ENCODE measurements at regions not wholly inside any gene's neighbourhood (a gene's known extent, or its start where the extent isn't known, plus 50 kb on each side); places are given as distances from the start of the nearest gene placed in this dataset.

DNA sequence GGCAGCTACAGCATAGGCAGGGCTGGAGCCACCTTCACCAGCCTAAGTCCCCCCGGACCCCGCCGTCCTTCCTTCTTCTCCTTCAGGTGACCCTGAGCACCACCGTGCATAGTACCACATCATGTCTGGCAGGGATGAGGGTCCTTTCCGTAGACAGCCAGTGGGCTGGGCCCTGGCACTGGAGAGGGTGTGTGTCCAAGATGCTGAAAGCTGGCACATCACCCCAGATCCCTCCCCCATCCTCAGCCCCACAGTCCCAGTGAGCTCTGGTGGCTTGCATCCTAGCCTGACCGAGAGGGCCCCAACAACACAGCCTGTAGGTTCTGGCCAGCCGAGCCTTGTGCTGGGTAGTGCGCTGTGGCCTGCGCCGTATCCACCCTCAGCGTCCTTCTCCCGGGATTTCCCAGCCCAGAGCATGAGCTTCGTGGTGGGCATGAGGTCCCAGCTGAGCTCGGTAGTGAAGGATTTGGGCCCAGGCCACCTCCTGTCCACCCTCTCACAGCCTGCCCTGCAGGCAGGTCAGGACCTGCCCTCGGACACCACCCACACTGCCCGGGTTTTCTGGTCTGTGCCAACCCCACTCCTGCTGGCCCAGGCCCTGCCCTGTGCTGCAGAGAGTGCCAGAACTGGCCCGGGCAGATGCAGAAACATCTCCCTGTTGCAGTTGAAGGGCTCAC lies 1124.3 kb downstream of the BRD1 start:
- no peaks in the 10 kb centered on the region for H3K27me3 ChIP-seq (ENCODE audit: insufficient read depth, low read length)
- no peak overlapping the region for H3K9ac ChIP-seq (ENCODE audit: low read depth, low read length)
- H3K4me1 ChIP-seq (ENCODE audit: insufficient read depth, low read length), result no peaks in the 10 kb centered on the region
- H3K9me3 ChIP-seq (ENCODE audit: insufficient read depth, low read depth, low read length), result no peaks in the 10 kb centered on the region
- no peak overlapping the region for H3K27ac ChIP-seq (ENCODE audit: low read length)
- H3K36me3 ChIP-seq (ENCODE audit: insufficient read depth, low read depth, low read length), result no peaks in the 10 kb centered on the region
- no peak overlapping the region for H3K4me3 ChIP-seq (ENCODE audit: low read length)

DNA sequence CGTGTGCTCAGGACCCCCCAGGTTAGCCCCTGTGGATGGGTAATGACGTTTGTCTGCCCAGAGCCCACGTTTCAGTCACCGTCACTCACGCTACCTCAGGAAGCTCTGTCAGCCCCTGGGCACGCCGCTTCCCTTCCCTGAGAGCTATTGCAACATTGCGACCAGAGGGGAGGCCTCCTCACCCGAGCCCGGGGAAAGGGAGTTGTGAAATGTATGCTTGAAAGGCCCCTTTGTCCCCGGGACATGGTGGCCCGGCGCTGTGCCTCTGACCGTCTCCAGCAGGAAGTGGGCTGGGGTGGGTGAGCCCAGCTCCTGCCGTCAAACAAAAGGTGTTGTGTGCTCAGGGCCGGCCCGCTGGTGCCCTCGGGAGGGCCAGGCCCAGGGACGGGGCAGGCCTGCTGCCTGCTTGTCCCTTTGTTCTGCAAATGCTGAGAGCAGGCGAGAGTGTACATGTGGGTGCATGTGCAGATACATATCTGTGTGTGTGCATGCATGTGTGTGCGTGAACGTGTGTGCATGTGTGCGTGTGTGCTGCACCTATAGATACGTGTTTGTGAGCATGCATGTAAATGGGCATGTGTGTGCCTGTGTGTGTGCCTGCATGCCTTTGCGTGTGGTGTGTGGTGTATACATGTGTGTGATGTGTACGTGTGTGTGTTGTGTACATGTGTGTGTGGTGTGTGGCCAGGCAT lies 1125.0 kb downstream of the BRD1 start:
- no peaks in the 10 kb centered on the region for H3K27me3 ChIP-seq (ENCODE audit: insufficient read depth, low read length)
- H3K4me3 ChIP-seq (ENCODE audit: low read length), result no peak overlapping the region
- H3K36me3 ChIP-seq (ENCODE audit: insufficient read depth, low read depth, low read length), result no peaks in the 10 kb centered on the region
- H3K27ac ChIP-seq (ENCODE audit: low read length), result no peak overlapping the region
- no peaks in the 10 kb centered on the region for H3K4me1 ChIP-seq (ENCODE audit: insufficient read depth, low read length)
- H3K9ac ChIP-seq (ENCODE audit: low read depth, low read length), result peak overlapping the region; percentile 45; the same call in 1 of the 2 replicates
- no peaks in the 10 kb centered on the region for H3K9me3 ChIP-seq (ENCODE audit: insufficient read depth, low read depth, low read length)

DNA sequence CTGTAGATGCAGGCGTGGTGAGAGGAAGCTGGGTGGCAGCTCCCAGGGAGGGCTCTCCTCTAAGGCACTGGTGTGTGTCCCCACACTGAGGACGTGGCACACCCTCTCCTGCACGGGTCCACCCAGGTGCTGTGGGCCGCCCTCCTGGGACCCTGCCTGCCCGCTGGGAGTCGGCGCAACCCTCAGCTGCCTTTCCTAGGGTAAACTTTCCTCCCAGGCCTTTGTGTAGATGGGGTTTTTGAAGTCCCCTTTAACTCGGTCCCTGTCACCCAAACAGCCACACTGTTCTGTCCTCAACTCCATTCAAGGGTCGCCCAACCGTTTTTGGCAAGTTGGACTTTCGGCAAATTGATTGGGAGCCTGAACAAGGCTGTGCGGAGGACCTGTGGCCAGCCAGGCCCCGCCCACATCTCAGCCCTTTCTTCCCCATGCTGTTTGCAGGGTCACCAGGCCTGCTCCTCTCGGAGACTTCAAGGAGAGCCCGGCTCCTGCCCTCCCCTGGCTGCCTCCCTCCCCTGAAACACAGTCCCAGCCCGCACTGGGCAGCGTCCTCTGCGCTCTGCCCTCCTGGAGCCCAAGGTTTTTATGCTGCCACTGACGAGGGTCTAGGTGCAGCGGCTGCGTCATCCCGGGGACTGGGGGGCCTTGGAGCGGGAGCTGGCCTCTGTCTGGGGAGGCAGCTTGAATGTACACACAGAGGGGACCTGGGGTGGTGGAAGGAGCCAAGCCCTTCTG lies 1126.2 kb downstream of the BRD1 start:
- no peak overlapping the region for H3K9ac ChIP-seq (ENCODE audit: low read depth, low read length)
- H3K27me3 ChIP-seq (ENCODE audit: insufficient read depth, low read length), result no peaks in the 10 kb centered on the region
- H3K36me3 ChIP-seq (ENCODE audit: insufficient read depth, low read depth, low read length), result no peaks in the 10 kb centered on the region
- no peaks in the 10 kb centered on the region for H3K4me1 ChIP-seq (ENCODE audit: insufficient read depth, low read length)
- no peak overlapping the region for H3K27ac ChIP-seq (ENCODE audit: low read length)
- H3K4me3 ChIP-seq (ENCODE audit: low read length), result no peak overlapping the region
- H3K9me3 ChIP-seq (ENCODE audit: insufficient read depth, low read depth, low read length), result no peaks in the 10 kb centered on the region

DNA sequence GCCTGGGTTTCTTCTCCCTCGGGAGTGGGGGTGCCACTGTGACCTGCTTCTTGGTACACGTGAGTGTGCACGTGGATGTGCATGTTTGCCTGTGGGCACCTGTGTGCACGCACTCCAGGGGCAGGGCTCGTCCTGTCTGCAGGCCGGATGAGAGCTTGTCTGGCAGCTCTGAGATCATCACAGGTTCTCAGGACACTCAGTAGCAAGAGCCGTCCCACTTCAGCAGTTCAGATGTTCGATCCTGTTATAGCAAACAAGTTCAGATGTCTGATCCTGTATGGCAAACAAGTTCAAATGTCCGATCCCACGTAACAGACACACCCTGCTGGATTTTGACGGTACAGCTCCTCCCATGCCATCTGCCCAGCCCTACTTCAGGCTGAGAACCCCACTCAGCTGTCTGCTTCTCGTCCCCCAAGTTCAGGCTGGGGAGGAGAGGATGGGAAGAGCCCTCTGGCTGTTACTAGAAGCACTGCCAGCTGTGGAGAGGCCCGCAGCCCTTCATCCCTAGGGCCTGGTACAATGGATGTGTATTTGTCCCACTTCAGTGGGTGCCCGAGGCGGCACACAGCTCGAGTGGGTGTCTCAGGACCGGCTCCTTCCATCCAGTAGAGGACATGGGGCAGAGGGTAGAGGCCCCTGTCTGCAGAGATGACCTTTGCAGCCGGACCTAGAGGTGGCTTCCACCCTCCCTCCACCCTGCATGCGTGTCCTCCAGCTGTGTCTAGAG lies 1126.9 kb downstream of the BRD1 start:
- Histone ChIP-seq H3K36me3 (ENCODE audit: insufficient read depth, low read depth, low read length) (no peaks in the 10 kb centered on the region), H3K9ac (ENCODE audit: low read depth, low read length) (no peak overlapping the region), H3K4me3 (ENCODE audit: low read length) (no peak overlapping the region), H3K9me3 (ENCODE audit: insufficient read depth, low read depth, low read length) (no peaks in the 10 kb centered on the region), H3K27ac (ENCODE audit: low read length) (no peak overlapping the region), H3K4me1 (ENCODE audit: insufficient read depth, low read length) (no peaks in the 10 kb centered on the region), H3K27me3 (ENCODE audit: insufficient read depth, low read length) (no peaks in the 10 kb centered on the region)

DNA sequence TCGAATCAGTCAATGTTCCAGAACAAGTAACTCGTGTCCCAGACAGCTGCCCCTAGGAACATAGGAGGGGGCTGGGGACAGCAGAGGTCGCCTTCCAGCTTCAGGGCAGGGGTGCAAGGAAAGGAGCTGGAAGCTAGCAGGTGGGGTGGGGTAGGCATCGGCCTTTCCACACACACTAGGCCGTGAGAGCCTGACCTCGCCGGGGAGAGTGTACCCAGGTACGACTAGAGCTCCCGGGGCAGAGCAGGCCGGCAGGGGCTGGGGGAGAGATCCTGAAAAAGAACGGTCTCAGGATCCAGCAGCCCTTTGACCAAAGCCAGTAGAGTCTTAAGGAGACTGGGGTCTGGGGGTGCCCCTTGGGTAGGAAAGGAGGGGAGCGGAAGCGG lies 1127.5 kb downstream of the BRD1 start:
- Histone ChIP-seq H3K4me1 (ENCODE audit: insufficient read depth, low read length) (no peaks in the 10 kb centered on the region), H3K27ac (ENCODE audit: low read length) (no peak overlapping the region), H3K9ac (ENCODE audit: low read depth, low read length) (no peak overlapping the region), H3K36me3 (ENCODE audit: insufficient read depth, low read depth, low read length) (no peaks in the 10 kb centered on the region), H3K9me3 (ENCODE audit: insufficient read depth, low read depth, low read length) (no peaks in the 10 kb centered on the region), H3K27me3 (ENCODE audit: insufficient read depth, low read length) (no peaks in the 10 kb centered on the region), H3K4me3 (ENCODE audit: low read length) (no peak overlapping the region)

DNA sequence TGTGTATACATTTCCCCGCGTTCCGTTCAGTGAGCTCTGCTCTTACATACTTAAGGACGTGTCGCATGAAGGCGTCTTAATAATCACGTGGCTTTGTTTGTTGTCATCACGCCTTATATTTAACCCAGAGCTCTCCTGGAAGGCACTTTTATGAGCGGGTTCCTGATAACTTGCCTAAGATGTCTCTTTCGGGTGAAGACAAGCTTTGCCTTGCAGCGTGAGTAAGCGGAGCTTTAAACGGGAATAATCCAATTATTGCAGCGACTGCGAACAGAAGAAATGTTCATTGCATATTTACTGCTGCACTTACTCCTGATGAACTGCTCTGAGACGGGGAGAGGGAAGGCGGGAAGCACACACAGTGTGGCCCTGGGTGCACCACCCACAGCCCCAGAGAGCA lies 1128.2 kb downstream of the BRD1 start:
- Histone ChIP-seq H3K4me3 (ENCODE audit: low read length) (no peak overlapping the region), H3K4me1 (ENCODE audit: insufficient read depth, low read length) (no peaks in the 10 kb centered on the region), H3K9me3 (ENCODE audit: insufficient read depth, low read depth, low read length) (no peaks in the 10 kb centered on the region), H3K27me3 (ENCODE audit: insufficient read depth, low read length) (no peaks in the 10 kb centered on the region), H3K36me3 (ENCODE audit: insufficient read depth, low read depth, low read length) (no peaks in the 10 kb centered on the region), H3K27ac (ENCODE audit: low read length) (no peak overlapping the region), H3K9ac (ENCODE audit: low read depth, low read length) (no peak overlapping the region)

DNA sequence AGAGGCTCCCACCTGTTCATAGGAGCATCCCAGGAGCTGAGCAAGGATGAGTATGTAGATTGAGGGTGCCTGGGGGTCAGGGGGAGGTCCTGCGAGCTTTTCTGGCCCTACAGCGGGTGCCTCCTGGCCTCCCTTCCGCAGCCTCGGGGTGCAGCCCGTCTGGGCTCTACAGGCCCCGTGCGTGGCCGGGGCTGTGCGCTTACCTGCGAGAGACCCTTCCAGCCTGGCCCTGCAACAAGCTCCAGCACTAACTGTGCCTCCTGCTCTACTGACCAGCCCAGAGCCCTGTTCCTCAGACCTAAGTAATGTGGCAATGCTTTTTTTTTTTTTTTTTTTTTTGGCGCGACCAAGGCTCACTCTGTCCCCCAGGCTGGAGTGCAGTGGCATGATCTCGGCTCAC lies 1129.1 kb downstream of the BRD1 start:
- no peak overlapping the region for H3K9ac ChIP-seq (ENCODE audit: low read depth, low read length)
- H3K27me3 ChIP-seq (ENCODE audit: insufficient read depth, low read length), result no peaks in the 10 kb centered on the region
- no peak overlapping the region for H3K27ac ChIP-seq (ENCODE audit: low read length)
- H3K4me1 ChIP-seq (ENCODE audit: insufficient read depth, low read length), result no peaks in the 10 kb centered on the region
- no peaks in the 10 kb centered on the region for H3K9me3 ChIP-seq (ENCODE audit: insufficient read depth, low read depth, low read length)
- H3K36me3 ChIP-seq (ENCODE audit: insufficient read depth, low read depth, low read length), result no peaks in the 10 kb centered on the region
- no peak overlapping the region for H3K4me3 ChIP-seq (ENCODE audit: low read length)

DNA sequence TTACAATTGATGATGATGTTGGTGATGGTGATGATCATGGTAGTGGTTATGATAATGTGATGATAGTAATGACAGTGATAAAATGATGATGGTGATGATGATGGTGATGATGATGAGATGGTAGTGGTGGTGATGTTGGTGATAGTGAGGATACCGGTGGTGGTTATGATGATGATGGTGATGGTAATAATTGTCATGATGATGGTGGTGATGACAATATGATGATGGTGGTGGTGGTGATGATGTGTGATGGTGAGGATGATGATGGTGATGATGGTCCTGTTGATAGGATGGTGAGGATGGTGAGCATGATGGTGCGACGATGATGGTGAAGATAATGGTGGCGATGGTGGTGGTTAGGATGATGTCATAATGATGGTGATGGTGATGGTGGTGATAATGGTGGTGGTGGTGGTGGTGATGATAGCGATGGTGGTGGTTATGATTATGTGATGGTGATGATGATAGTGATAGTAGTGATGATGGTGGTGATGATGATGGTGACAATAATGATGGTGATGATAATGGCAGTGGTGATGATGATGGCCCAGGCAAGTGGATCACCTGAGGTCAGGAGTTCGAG lies 1129.9 kb downstream of the BRD1 start:
- Histone ChIP-seq H3K36me3 (ENCODE audit: insufficient read depth, low read depth, low read length) (no peaks in the 10 kb centered on the region), H3K27me3 (ENCODE audit: insufficient read depth, low read length) (no peaks in the 10 kb centered on the region), H3K4me1 (ENCODE audit: insufficient read depth, low read length) (no peaks in the 10 kb centered on the region), H3K4me3 (ENCODE audit: low read length) (no peak overlapping the region), H3K9me3 (ENCODE audit: insufficient read depth, low read depth, low read length) (no peaks in the 10 kb centered on the region), H3K9ac (ENCODE audit: low read depth, low read length) (no peak overlapping the region), H3K27ac (ENCODE audit: low read length) (no peak overlapping the region)

DNA sequence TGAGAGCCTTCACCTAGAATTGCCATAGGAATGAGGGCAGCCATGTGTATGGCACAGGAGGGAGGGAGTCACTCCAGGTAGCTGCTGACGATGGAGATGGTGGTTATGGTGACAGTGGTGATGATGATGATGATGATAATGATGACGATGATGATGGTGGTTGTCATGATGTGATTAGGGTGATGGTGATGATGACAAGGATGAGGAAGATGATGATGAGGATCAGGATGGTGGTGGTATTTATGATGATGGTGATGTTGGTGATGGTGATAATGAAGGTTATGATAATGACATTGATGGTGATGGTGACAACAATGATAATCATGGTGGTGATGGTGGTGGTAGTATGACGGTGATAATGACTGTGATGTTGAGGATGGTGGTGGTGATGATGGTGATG lies 1130.5 kb downstream of the BRD1 start:
- H3K27me3 ChIP-seq (ENCODE audit: insufficient read depth, low read length), result no peaks in the 10 kb centered on the region
- no peak overlapping the region for H3K4me3 ChIP-seq (ENCODE audit: low read length)
- no peaks in the 10 kb centered on the region for H3K9me3 ChIP-seq (ENCODE audit: insufficient read depth, low read depth, low read length)

DNA sequence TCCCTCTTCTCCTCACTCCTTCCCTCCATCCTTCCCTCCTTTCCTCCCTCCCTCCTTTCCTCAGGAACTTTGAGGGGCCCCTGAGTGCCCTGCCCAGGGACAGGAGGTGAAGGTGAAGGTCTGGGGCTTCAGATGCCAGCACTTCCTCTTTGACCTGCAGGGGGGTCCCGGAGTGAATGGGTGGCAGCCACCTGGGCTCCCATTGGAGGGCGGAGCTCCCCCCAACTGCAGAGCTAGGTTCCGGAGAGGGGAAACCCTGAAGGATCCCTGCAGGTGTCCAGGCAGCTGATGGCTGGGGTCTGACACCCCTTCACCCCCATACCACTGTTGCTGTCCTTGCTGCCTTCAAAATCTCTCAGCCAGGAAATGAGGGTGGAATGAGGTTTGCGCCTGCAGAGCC lies 1131.3 kb downstream of the BRD1 start:
- Histone ChIP-seq H3K36me3 (ENCODE audit: insufficient read depth, low read depth, low read length) (no peaks in the 10 kb centered on the region), H3K9ac (ENCODE audit: low read depth, low read length) (no peak overlapping the region), H3K27ac (ENCODE audit: low read length) (no peak overlapping the region), H3K4me3 (ENCODE audit: low read length) (no peak overlapping the region), H3K27me3 (ENCODE audit: insufficient read depth, low read length) (no peaks in the 10 kb centered on the region), H3K9me3 (ENCODE audit: insufficient read depth, low read depth, low read length) (no peaks in the 10 kb centered on the region), H3K4me1 (ENCODE audit: insufficient read depth, low read length) (no peaks in the 10 kb centered on the region)

More for the DNA sequence above, 1130.5 kb downstream of the BRD1 start:
- Histone ChIP-seq H3K9ac (ENCODE audit: low read depth, low read length) (no peak overlapping the region), H3K27ac (ENCODE audit: low read length) (no peak overlapping the region), H3K4me1 (ENCODE audit: insufficient read depth, low read length) (no peaks in the 10 kb centered on the region), H3K36me3 (ENCODE audit: insufficient read depth, low read depth, low read length) (no peaks in the 10 kb centered on the region)

DNA sequence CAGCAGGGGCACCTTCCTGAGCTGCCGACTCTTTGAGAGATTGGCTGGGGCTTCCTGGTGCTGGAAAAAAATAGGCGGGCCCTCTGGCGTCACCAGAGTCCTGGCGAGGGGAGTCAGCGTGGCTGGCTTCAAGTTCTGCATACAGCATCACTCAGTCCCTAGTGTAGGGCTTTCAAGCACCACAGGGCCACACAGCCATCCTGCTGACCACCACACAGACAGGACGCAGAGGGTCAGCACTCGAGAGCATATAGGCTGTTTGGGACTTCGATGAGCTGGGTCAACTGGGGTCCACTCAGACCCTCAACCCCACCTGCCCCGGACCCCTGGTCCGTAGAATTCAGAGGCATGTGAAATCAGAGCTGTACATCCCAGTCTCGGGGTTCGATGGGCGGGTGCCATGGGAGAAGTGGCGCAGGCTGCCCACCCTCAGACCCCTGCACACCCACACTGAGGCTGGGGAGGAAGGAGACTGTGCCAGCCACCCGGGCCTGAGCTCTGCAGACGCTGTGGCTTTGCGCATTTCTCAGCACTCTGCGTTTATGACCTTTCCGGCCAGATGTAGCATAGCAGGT lies 1131.9 kb downstream of the BRD1 start:
- H3K4me3 ChIP-seq (ENCODE audit: low read length), result no peak overlapping the region
- no peaks in the 10 kb centered on the region for H3K36me3 ChIP-seq (ENCODE audit: insufficient read depth, low read depth, low read length)
- H3K9ac ChIP-seq (ENCODE audit: low read depth, low read length), result no peak overlapping the region
- H3K27ac ChIP-seq (ENCODE audit: low read length), result no peak overlapping the region
- no peaks in the 10 kb centered on the region for H3K9me3 ChIP-seq (ENCODE audit: insufficient read depth, low read depth, low read length)
- no peaks in the 10 kb centered on the region for H3K27me3 ChIP-seq (ENCODE audit: insufficient read depth, low read length)
- H3K4me1 ChIP-seq (ENCODE audit: insufficient read depth, low read length), result no peaks in the 10 kb centered on the region

Measured in iPS-20b (cell line).